Kidney (tissue), 13 donors: ENCODE measurements at regions not wholly inside any gene's neighbourhood (a gene's known extent, or its start where the extent isn't known, plus 50 kb on each side); places are given as distances from the start of the nearest gene placed in this dataset.
"Not testable (repeated sequence)": the region's sequence is repeated elsewhere in the genome, so short reads cannot be mapped to it uniquely, and the experiment has no call there.

Source experiments
- DNase-seq, 5 donors: peaks; one replicate each; pipeline ENCODE4 v3.0.0-alpha.2; 2013 to 2020
- FAIRE-seq: peaks from 2 replicates; lab custom pipeline; 2012; peaks lifted over from hg19 to GRCh38; lab: Jason Lieb, UNC
- H3K27ac ChIP-seq, 2 donors: one replicate each; pipeline ENCODE4 v1.7.0; 2013; ENCODE audit warnings: low read depth in 2 of 2, low read length in 2 of 2, inconsistent platforms in 1 of 2
- H3K27me3 ChIP-seq: one replicate; pipeline ENCODE4 v1.7.1; 2013; ENCODE audit warnings: low read length, inconsistent platforms; ENCODE audit not compliant: control insufficient read depth, insufficient read depth
- H3K36me3 ChIP-seq, 3 donors: one replicate each; pipeline versions ENCODE4 v1.7.0 to v1.7.1; 2013; ENCODE audit warnings: low read length in 3 of 3, control low read depth in 1 of 3, inconsistent platforms in 1 of 3; ENCODE audit not compliant: insufficient read depth in 3 of 3, control insufficient read depth in 2 of 3
- H3K4me1 ChIP-seq, 3 donors: one replicate each; pipeline versions ENCODE4 v1.7.0 to v1.7.1; 2013; ENCODE audit warnings: low read length in 3 of 3, inconsistent platforms in 1 of 3, low read depth in 1 of 3; ENCODE audit not compliant: control insufficient read depth in 2 of 3, insufficient read depth in 2 of 3
- H3K4me3 ChIP-seq, 3 donors: one replicate each; pipeline versions ENCODE4 v1.7.0 to v1.8.1; 2013; ENCODE audit warnings: low read length in 3 of 3, control low read depth in 1 of 3, inconsistent platforms in 1 of 3
- H3K9ac ChIP-seq, 3 donors: one replicate each; pipeline versions ENCODE4 v1.7.0 to v1.7.1; 2013; ENCODE audit warnings: low read length in 3 of 3, control low read depth in 1 of 3, inconsistent platforms in 1 of 3
- H3K9me3 ChIP-seq, 3 donors: one replicate each; pipeline versions ENCODE4 v1.7.0 to v1.7.1; 2013; ENCODE audit warnings: low read length in 3 of 3, control low read depth in 1 of 3, inconsistent platforms in 1 of 3; ENCODE audit not compliant: control insufficient read depth in 2 of 3, insufficient read depth in 1 of 3
- intact Hi-C: fragments of 100-400 bp; cut with DNase I; formaldehyde crosslinking; loops from one replicate; pipeline ENCODE4 v1.11.1; 2022
- TF ChIP-seq, protein P1 (sequence below): IDR thresholded peaks from 3 replicates; pipeline ENCODE4 v1.5.1; 2012; ENCODE audit warnings: mild to moderate bottlenecking, moderate library complexity, borderline replicate concordance; ENCODE audit not compliant: insufficient read depth; ENCODE audit errors: extremely low read depth
- donor health status: control.
- donor health status: control.
- donor health status: control.
- donor health status: control.
- donor health status: control.
- donor health status: DM: yes; HTN: yes; CAD: no.
- donor health status: Normal renal cell carcinoma (clear cell type).

DNA sequence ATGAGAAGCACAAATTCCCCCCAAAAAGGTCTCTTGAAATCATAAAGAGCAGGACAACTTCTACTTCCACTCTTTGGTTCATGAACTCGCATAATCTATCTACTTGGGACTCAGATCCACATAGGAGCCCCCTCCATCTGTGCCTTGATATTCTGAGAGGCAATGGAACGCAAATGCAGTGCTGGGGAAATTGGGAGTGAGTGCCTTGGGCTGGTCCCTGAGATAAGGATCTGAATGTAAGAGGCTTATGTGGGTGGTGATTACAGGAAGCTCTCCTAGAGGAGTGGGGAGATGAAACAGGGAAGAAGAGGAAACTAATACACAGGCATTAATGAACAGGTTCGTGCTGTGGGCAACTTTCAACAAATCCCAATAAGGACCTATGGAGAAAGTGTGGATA is 285.6 kb downstream of the RASEF start:
- FAIRE-seq (no peak), DNase-seq (no peak)
- H3K9me3 ChIP-seq, result no peaks in the 10 kb centered on the region
- no peaks in the 10 kb centered on the region for H3K36me3 ChIP-seq
- no peak overlapping the region for H3K4me3 ChIP-seq
- H3K4me1 ChIP-seq, result peaks cover 0 to 2% (median 0%) of the 10 kb centered on the region in 3 donors
- TF ChIP-seq, protein P1, sequence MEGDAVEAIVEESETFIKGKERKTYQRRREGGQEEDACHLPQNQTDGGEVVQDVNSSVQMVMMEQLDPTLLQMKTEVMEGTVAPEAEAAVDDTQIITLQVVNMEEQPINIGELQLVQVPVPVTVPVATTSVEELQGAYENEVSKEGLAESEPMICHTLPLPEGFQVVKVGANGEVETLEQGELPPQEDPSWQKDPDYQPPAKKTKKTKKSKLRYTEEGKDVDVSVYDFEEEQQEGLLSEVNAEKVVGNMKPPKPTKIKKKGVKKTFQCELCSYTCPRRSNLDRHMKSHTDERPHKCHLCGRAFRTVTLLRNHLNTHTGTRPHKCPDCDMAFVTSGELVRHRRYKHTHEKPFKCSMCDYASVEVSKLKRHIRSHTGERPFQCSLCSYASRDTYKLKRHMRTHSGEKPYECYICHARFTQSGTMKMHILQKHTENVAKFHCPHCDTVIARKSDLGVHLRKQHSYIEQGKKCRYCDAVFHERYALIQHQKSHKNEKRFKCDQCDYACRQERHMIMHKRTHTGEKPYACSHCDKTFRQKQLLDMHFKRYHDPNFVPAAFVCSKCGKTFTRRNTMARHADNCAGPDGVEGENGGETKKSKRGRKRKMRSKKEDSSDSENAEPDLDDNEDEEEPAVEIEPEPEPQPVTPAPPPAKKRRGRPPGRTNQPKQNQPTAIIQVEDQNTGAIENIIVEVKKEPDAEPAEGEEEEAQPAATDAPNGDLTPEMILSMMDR, result no peak
- H3K27me3 ChIP-seq, result no peaks in the 10 kb centered on the region
- no peak overlapping the region for H3K27ac ChIP-seq
- H3K9ac ChIP-seq, result no peak overlapping the region
- intact Hi-C loops, result no loop called here

DNA sequence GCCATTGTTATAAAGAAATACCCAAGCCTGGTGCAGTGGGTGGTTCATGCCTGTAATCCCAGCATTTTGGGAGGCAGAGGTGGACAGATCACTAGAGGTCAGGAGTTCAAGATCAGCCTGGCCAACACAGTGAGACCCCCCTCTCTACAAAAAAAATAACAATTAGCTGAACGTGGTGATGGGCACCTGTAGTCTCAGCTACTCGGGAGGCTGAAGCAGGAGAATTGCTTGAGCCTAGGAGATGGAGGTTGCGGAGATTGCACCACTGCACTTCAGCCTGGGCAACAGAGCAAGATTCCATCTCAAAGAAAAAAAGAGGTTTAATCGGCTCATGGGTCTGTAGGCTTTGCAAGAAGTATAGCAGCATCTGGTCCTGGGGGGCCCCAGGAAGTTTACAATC is 284.0 kb downstream of the RASEF start:
- intact Hi-C loops, H3K27ac ChIP-seq, H3K9me3 ChIP-seq, H3K4me3 ChIP-seq, DNase-seq, H3K9ac ChIP-seq, H3K36me3 ChIP-seq, H3K4me1 ChIP-seq, H3K27me3 ChIP-seq, FAIRE-seq: not testable (repeated sequence)

DNA sequence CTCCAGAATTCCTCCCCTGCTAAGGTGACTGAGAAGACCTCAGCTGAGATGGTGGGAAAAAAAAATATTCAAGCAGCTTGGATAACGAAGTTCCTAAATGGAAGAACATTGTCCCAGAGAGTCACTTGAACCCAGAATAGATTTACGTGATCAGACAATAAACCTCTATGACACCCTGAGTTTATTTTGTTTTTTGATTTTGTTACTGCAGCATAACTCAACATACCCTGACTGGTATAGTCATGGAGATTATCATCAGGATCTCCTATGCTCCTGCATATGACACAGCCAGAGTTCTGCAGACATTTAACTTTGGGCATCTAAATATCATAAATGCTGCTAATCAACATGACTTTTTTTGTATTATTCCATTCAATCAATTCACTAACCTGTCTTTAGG is 282.9 kb downstream of the RASEF start:
- FAIRE-seq (no peak), DNase-seq (no peak)
- TF ChIP-seq, protein P1, result no peak
- Histone ChIP-seq H3K4me3 (no peak overlapping the region), H3K9me3 (no peaks in the 10 kb centered on the region), H3K9ac (no peak overlapping the region), H3K4me1 (peaks cover 0 to 8% (median 0%) of the 10 kb centered on the region in 3 donors), H3K27ac (no peak overlapping the region), H3K27me3 (no peaks in the 10 kb centered on the region), H3K36me3 (no peaks in the 10 kb centered on the region)
- intact Hi-C loops, result no loop called here

DNA sequence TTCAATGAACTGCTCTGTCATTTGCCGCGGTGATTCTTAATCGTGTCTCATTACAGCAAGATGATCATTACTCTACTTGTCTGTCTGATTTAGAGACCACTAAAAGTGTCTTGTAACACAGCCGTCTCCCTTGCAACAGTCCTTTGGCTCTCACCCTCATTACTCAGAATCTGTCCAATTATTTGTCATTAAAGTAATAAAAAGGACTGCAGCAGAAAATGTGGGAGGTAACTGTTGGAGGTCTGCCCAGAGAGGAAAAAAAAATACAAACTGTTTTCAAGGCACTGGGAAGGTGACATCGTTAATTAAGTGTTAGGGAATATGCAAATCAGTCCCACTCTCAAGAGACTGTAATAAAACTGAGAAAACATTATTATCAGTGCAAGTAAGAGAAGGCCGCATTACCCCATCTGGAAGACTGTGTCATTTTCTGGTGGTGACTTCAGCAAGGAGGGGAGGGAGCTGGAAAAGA is 281.0 kb downstream of the RASEF start:
- no peak overlapping the region for H3K9ac ChIP-seq
- no peak for FAIRE-seq
- H3K4me1 ChIP-seq, result peaks cover 0 to 8% (median 0%) of the 10 kb centered on the region in 3 donors
- no peak overlapping the region for H3K4me3 ChIP-seq
- intact Hi-C loops, result no loop called here
- no peaks in the 10 kb centered on the region for H3K27me3 ChIP-seq
- DNase-seq, result peak in 4 of 5 donors; percentile 53 to 95 (median 82)
- TF ChIP-seq, protein P1, result no peak
- H3K9me3 ChIP-seq, result no peaks in the 10 kb centered on the region
- no peaks in the 10 kb centered on the region for H3K36me3 ChIP-seq
- H3K27ac ChIP-seq, result no peak overlapping the region
